GM12878 (cell line): ENCODE measurements at regions not wholly inside any gene's neighbourhood (a gene's known extent, or its start where the extent isn't known, plus 50 kb on each side); places are given as distances from the start of the nearest gene placed in this dataset.

Experiments used
- ATAC-seq: fragments of 200-7000 bp; cut with Tn5 transposase; 3 replicates; pipeline ENCODE4 v1.9.1; 2020; ENCODE audit warnings: mild to moderate bottlenecking, moderate library complexity
- BruUV-seq: library from RNA; stranded (reverse); fragments of 400-500 nt; replicated peaks from 2 replicates; lab custom pipeline; 2021; lab: Mats Ljungman, UMichigan
- CTCF ChIA-PET: fragments of 300-600 bp; sonication (Branson Sonifier 250); formaldehyde crosslinking; extraction: SDS; loops from one replicate; lab custom pipeline; 2021; ENCODE audit warnings: inconsistent platforms; lab: Yijun Ruan, JAX
- POLR2A ChIA-PET: fragments of 350-600 bp; formaldehyde crosslinking; extraction: SDS; loops from one replicate; lab custom pipeline; 2021; ENCODE audit warnings: inconsistent platforms; lab: Charles Lee
- RAD21 ChIA-PET: fragments of 300-600 bp; sonication (Branson Sonifier 250); formaldehyde crosslinking; loops from one replicate; lab custom pipeline; 2023; ENCODE audit warnings: antibody characterized with exemption; ENCODE audit not compliant: unreplicated experiment; lab: Charles Lee
- SMC1A ChIA-PET: fragments of 300-600 bp; sonication (Branson Sonifier 250); formaldehyde crosslinking; loops from one replicate; lab custom pipeline; 2023; ENCODE audit not compliant: unreplicated experiment, uncharacterized antibody; lab: Charles Lee
- DNase-seq: peaks from one replicate; pipeline ENCODE4 v3.0.0-alpha.2; 2011; ENCODE audit warnings: low read depth, low spot score
- FAIRE-seq: peaks from 3 replicates; lab custom pipeline; 2011; peaks lifted over from hg19 to GRCh38; lab: Jason Lieb, UNC
- H2AFZ ChIP-seq: 2 replicates; pipeline ENCODE4 v1.6.0; 2011; ENCODE audit warnings: low read depth, low read length, control low read depth; ENCODE audit not compliant: control insufficient read depth
- H3K27ac ChIP-seq: 2 replicates; pipeline ENCODE4 v1.5.1; 2011; ENCODE audit warnings: control low read depth; ENCODE audit not compliant: control insufficient read depth, insufficient read depth
- H3K27me3 ChIP-seq, 2 experiments: replicated peaks in 1 of 2; 2 replicates each; pipeline versions ENCODE4 v1.6.0 to v1.6.1; 2011; ENCODE audit warnings: low read length in 1 of 2; ENCODE audit not compliant: control insufficient read depth in 2 of 2, insufficient read depth in 2 of 2
- H3K36me3 ChIP-seq, 2 experiments: 2 replicates each; pipeline ENCODE4 v1.5.1; 2011; ENCODE audit warnings: low read length in 1 of 2; ENCODE audit not compliant: control insufficient read depth in 2 of 2, insufficient read depth in 2 of 2
- H3K4me1 ChIP-seq: 2 replicates; pipeline ENCODE4 v1.6.1; 2011; ENCODE audit warnings: mild to moderate bottlenecking, low read length, moderate library complexity, mixed read lengths; ENCODE audit not compliant: control insufficient read depth, insufficient read depth
- H3K4me2 ChIP-seq: 2 replicates; pipeline ENCODE4 v1.6.0; 2011; ENCODE audit warnings: control low read depth; ENCODE audit not compliant: control insufficient read depth, insufficient read depth
- H3K4me3 ChIP-seq: fragments of 200-600 bp; sonication (generic); 2 replicates; pipeline ENCODE4 v1.5.1; 2016
- H3K79me2 ChIP-seq: 2 replicates; pipeline ENCODE4 v1.6.0; 2011; ENCODE audit warnings: low read length; ENCODE audit not compliant: control insufficient read depth, insufficient read depth
- H3K9ac ChIP-seq: 2 replicates; pipeline ENCODE4 v1.8.0; 2011; ENCODE audit warnings: low read length, control low read depth, mixed read lengths; ENCODE audit not compliant: control insufficient read depth, insufficient read depth
- H3K9me3 ChIP-seq: replicated peaks from 3 replicates; pipeline ENCODE4 v1.5.1; 2011; ENCODE audit warnings: mild to moderate bottlenecking, low read length; ENCODE audit not compliant: control insufficient read depth, insufficient read depth
- H4K20me1 ChIP-seq: 2 replicates; pipeline ENCODE4 v1.6.0; 2011; ENCODE audit not compliant: control insufficient read depth, insufficient read depth
- MTA2 ChIP-seq: fragments of 450-650 bp; IDR thresholded peaks from 2 replicates; pipeline ENCODE4 v1.6.1; 2016; ENCODE audit warnings: low read depth, mild to moderate bottlenecking, moderate library complexity
- NFYA ChIP-seq: IDR thresholded peaks from 2 replicates; pipeline ENCODE4 v1.6.1; 2011; ENCODE audit warnings: low read depth, mild to moderate bottlenecking, low read length, improper control_type of control experiment, borderline replicate concordance
- WGBS: methylation state at CpG from one replicate; pipeline ENCODE4 v1.1.6; 2016; ENCODE audit warnings: low lambda C conversion rate; ENCODE audit not compliant: insufficient replicate concordance, insufficient coverage; ENCODE audit errors: missing lambda C conversion rate; 5-methylcytosine and 5-hydroxymethylcytosine counted together
- in situ Hi-C: fragments of 300-500 bp; cut with MboI; formaldehyde crosslinking; loops from 9 replicates; pipeline ENCODE4 v1.14.3; 2018; ENCODE audit warnings: mixed read lengths
- intact Hi-C: fragments of 100-400 bp; cut with micrococcal nuclease; formaldehyde crosslinking; loops from one replicate; pipeline ENCODE4 v1.14.2; 2022; ENCODE audit not compliant: unreplicated experiment
- TF ChIP-seq, protein P1 (sequence below): fragments of 450-650 bp; IDR thresholded peaks from 2 replicates; pipeline ENCODE4 v1.6.1; 2016; ENCODE audit warnings: mild to moderate bottlenecking, moderate library complexity, borderline replicate concordance
- TF ChIP-seq, protein P2 (sequence below): fragments of 450-650 bp; IDR thresholded peaks from 2 replicates; pipeline ENCODE4 v1.6.1; 2017; ENCODE audit warnings: mild to moderate bottlenecking, moderate library complexity

DNA sequence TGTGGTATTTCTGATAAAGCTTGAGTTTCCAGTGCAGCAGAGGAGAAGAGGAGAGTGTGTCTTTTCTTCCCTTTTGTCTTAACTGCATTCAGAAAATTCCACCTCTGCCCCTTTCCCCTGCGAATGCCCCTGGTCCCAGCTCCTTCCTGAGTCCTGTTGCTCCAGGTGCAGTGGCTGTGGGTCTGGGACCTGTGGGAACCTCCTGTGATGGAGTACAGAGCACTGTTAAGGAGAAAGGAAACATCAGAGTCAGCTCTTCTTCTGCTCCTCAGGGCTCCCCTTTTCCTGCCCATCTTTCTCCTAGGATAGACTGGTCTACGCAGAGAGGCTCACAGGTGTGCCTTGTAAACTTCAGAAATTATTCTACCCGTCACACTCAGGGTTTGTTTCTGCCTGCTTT is 165.8 kb upstream of the ROPN1 start:
- ChIA-PET RAD21 (interaction anchor here (0.6 kb wide), 1 partner anchor 16 kb away, joined by 3 read pairs; no protein-coding TSS in a partner anchor), SMC1A (interaction anchor here (1.2 kb wide), 1 partner anchor 21 kb away, joined by 3 read pairs; no protein-coding TSS in a partner anchor), CTCF (interaction anchor here (0.9 to 1.6 kb wide), 2 partner anchors 14 to 78 kb away, joined by 3 to 4 read pairs; no protein-coding TSS in a partner anchor), POLR2A (no interaction called here)
- Histone ChIP-seq H3K27ac (no peak overlapping the region), H3K4me1 (no peaks in the 10 kb centered on the region; the same call in 1 of the 2 replicates), H3K4me2 (no peak overlapping the region), H3K9ac (no peak overlapping the region), H3K9me3 (no peaks in the 10 kb centered on the region; the same call in 2 of the 3 replicates), H2AFZ (no peak overlapping the region), H3K79me2 (no peaks in the 10 kb centered on the region), H4K20me1 (no peaks in the 10 kb centered on the region), H3K36me3 (no peaks in the 10 kb centered on the region), H3K27me3 (no peaks in the 10 kb centered on the region), H3K4me3 (no peak overlapping the region)
- FAIRE-seq, result no peak
- WGBS, result 0% methylated on average over 3 of the region's 3 CpGs
- no TSS peak for BruUV-seq
- no peak for ATAC-seq
- intact Hi-C loops, result no loop called here
- no peak for TF ChIP-seq MTA2
- in situ Hi-C loops, result no loop called here
- no peak for DNase-seq

DNA sequence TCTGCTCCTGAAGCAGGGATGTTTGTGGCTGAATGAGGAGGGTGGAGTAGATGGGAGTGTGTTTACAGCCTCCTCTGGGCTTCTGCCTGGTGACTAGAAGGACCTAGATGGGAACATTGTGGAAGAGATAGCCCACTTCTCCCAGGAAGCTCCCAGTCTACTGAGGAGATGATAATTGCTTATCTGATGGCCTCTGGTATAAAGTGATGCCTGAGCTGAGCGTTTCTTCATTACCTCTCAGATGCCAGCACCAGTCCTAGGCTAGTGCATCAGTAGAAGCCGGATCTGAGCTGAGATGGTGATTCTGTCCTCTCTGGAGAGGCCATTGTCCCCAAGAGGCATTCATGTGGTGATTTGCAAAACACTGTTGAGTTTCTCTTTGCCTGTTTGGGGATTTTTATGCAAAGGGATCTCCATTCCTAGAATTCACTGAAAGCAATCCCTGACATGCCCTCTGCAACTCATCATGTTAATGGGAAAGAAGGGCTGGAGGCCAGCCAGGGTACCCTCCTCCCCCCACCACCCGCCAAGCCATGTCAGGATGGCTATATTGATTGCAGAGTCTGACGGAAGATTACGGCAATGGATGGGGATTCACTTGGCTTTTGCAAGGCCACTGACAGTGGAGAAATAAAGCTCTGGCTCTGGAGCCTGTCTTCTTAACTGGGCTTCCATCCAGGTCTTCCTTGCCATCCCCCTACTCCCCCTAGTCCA is 166.4 kb upstream of the ROPN1 start:
- no peaks in the 10 kb centered on the region for H4K20me1 ChIP-seq
- DNase-seq, result no peak
- H3K4me1 ChIP-seq, result no peaks in the 10 kb centered on the region; the same call in 1 of the 2 replicates
- H3K9ac ChIP-seq, result no peak overlapping the region
- no peaks in the 10 kb centered on the region; the same call in 2 of the 3 replicates for H3K9me3 ChIP-seq
- RAD21 ChIA-PET, result no interaction called here
- CTCF ChIA-PET, result interaction anchor here (0.9 to 1.6 kb wide), 2 partner anchors 13 to 78 kb away, joined by 3 to 4 read pairs; no protein-coding TSS in a partner anchor
- POLR2A ChIA-PET, result no interaction called here
- in situ Hi-C loops, result no loop called here
- no peak overlapping the region for H2AFZ ChIP-seq
- H3K27me3 ChIP-seq, result no peaks in the 10 kb centered on the region
- SMC1A ChIA-PET, result interaction anchor here (1.1 to 1.4 kb wide), 3 partner anchors 8 to 12 kb away, joined by 3 read pairs; no protein-coding TSS in a partner anchor
- no peak for FAIRE-seq
- H3K4me2 ChIP-seq, result no peak overlapping the region
- intact Hi-C loops, result no loop called here
- no TSS peak for BruUV-seq
- WGBS, result 40% methylated on average over 5 of the region's 5 CpGs
- H3K36me3 ChIP-seq, result no peaks in the 10 kb centered on the region
- H3K79me2 ChIP-seq, result no peaks in the 10 kb centered on the region
- no peak for ATAC-seq
- H3K27ac ChIP-seq, result no peak overlapping the region
- H3K4me3 ChIP-seq, result no peak overlapping the region
- no peak for TF ChIP-seq NFYA
- TF ChIP-seq, protein P1, sequence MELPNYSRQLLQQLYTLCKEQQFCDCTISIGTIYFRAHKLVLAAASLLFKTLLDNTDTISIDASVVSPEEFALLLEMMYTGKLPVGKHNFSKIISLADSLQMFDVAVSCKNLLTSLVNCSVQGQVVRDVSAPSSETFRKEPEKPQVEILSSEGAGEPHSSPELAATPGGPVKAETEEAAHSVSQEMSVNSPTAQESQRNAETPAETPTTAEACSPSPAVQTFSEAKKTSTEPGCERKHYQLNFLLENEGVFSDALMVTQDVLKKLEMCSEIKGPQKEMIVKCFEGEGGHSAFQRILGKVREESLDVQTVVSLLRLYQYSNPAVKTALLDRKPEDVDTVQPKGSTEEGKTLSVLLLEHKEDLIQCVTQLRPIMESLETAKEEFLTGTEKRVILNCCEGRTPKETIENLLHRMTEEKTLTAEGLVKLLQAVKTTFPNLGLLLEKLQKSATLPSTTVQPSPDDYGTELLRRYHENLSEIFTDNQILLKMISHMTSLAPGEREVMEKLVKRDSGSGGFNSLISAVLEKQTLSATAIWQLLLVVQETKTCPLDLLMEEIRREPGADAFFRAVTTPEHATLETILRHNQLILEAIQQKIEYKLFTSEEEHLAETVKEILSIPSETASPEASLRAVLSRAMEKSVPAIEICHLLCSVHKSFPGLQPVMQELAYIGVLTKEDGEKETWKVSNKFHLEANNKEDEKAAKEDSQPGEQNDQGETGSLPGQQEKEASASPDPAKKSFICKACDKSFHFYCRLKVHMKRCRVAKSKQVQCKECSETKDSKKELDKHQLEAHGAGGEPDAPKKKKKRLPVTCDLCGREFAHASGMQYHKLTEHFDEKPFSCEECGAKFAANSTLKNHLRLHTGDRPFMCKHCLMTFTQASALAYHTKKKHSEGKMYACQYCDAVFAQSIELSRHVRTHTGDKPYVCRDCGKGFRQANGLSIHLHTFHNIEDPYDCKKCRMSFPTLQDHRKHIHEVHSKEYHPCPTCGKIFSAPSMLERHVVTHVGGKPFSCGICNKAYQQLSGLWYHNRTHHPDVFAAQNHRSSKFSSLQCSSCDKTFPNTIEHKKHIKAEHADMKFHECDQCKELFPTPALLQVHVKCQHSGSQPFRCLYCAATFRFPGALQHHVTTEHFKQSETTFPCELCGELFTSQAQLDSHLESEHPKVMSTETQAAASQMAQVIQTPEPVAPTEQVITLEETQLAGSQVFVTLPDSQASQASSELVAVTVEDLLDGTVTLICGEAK, result no peak
- TF ChIP-seq, protein P2, sequence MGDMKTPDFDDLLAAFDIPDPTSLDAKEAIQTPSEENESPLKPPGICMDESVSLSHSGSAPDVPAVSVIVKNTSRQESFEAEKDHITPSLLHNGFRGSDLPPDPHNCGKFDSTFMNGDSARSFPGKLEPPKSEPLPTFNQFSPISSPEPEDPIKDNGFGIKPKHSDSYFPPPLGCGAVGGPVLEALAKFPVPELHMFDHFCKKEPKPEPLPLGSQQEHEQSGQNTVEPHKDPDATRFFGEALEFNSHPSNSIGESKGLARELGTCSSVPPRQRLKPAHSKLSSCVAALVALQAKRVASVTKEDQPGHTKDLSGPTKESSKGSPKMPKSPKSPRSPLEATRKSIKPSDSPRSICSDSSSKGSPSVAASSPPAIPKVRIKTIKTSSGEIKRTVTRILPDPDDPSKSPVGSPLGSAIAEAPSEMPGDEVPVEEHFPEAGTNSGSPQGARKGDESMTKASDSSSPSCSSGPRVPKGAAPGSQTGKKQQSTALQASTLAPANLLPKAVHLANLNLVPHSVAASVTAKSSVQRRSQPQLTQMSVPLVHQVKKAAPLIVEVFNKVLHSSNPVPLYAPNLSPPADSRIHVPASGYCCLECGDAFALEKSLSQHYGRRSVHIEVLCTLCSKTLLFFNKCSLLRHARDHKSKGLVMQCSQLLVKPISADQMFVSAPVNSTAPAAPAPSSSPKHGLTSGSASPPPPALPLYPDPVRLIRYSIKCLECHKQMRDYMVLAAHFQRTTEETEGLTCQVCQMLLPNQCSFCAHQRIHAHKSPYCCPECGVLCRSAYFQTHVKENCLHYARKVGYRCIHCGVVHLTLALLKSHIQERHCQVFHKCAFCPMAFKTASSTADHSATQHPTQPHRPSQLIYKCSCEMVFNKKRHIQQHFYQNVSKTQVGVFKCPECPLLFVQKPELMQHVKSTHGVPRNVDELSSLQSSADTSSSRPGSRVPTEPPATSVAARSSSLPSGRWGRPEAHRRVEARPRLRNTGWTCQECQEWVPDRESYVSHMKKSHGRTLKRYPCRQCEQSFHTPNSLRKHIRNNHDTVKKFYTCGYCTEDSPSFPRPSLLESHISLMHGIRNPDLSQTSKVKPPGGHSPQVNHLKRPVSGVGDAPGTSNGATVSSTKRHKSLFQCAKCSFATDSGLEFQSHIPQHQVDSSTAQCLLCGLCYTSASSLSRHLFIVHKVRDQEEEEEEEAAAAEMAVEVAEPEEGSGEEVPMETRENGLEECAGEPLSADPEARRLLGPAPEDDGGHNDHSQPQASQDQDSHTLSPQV, result no peak
